ENCODE measurements at regions not wholly inside any gene's neighbourhood (a gene's known extent, or its start where the extent isn't known, plus 50 kb on each side); places are given as distances from the start of the nearest gene placed in this dataset.
"Not testable (repeated sequence)": the region's sequence is repeated elsewhere in the genome, so short reads cannot be mapped to it uniquely, and the experiment has no call there.

GRCh38 chr13:62379241-62379640 lies 963.6 kb upstream of the PCDH20 start:
- not testable (repeated sequence) for DNase-seq

- no peak for DNase-seq
Observed at GRCh38 chr13:62377838-62378237, 962.2 kb upstream of the PCDH20 start.

DNA sequence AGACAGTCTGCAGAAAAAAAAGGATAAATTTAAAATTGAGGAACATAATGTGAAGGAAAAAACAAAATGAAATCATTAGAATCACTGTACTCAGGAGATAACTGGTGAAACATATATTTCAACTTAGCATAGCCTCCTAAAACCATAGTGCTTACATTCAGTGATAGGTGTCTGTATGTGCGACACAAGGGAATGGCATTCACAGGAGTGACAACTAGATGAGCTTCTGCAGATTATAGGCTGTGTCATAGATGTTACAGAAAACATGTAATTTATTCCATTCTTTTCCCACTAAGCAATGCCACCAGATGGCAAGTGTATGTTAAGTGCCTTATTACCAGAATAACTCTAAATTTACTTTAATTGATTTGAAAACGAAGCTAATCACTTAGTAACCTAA lies 960.0 kb upstream of the PCDH20 start:
- no peak for DNase-seq

DNA sequence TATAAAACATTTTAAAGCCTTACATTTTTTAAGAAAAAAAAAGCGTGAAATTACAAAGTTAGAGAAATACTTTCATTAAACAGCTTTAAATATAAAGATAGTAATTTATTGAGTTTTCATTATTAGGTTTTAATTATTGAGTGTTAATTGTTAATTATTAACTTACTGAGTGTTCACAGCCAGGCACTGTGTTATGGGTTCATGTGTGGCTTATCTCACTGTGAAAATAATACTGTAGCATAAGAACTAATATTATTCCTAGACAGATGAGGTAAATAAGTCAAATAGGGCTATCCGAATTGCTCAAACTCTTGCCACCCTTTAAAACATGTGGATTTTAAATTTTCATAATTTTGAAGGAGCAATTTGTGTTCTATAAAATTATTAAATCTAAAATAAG lies 956.1 kb upstream of the PCDH20 start:
- no peak for DNase-seq

- DNase-seq = not testable (repeated sequence)
Observed at GRCh38 chr13:62367971-62368370, 952.3 kb upstream of the PCDH20 start.

- DNase-seq = no peak
Observed at GRCh38 chr13:62360609-62361008, 945.0 kb upstream of the PCDH20 start.

DNA sequence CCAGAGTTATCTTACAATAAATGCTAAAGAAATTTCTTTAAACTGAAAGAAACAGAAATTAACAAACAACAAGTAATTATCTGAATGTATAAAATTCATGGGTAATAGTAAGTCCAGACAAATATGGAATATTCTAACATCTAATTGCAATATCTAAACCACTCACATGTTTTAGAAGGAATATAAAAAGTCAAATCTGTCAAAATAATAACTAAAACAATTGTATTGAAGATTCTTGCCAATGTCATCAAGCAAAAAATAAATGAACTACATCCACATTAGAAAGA lies 942.9 kb upstream of the PCDH20 start:
- DNase-seq = no peak

DNA sequence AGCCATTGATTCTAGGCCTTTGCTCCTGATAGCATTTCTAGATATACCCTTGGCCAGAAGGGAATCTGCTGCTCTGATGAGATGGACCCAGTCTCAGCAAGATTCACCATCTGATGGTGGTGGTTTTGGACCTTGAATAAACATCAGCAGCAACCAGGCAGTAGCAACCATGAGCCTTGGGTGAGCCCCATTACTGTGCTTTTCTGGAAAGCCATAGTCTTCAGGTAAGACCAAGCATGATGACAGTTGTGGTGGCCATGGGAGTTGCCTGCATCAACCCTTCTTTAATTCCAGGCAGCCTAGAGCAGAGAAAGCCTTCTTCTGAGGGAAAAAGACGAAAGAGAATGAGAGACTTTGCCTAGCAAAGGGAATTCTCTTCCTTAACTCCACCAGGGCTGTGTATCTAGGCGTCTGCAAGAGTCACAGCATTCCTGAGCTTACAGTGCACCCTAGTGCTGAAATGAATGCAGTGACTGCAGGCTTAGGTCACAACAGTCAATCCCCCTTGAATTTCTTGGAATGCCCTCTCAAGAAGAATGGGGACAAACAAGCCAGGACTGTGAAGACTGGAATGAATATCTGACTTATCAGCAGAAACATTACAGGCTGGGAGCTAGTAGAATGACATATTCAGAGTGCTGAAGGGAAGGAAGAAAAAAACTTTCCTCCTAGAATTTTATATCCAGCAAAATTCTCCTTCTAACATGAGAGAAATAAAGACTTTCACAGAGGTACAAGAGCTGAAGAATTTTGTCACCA lies 942.4 kb upstream of the PCDH20 start:
- DNase-seq = no peak

DNA sequence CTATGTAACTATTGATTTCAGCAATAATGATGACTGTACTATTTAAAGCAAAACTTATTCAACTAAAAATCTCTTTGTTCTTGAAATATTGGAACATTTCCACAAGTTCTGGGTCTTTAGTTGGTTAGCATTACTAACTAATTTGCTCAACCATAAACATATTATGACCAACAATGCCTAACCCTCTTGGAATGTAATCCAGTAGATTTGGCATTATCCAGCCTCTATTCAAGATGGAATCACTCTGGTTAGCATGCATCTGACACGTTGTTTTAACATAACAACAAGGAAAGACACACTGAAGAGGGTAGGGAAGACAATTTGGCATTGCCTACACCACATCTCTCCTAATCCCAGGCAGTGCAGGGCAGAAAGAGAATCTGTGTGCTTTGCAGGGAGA lies 941.3 kb upstream of the PCDH20 start:
- no peak for DNase-seq

DNA sequence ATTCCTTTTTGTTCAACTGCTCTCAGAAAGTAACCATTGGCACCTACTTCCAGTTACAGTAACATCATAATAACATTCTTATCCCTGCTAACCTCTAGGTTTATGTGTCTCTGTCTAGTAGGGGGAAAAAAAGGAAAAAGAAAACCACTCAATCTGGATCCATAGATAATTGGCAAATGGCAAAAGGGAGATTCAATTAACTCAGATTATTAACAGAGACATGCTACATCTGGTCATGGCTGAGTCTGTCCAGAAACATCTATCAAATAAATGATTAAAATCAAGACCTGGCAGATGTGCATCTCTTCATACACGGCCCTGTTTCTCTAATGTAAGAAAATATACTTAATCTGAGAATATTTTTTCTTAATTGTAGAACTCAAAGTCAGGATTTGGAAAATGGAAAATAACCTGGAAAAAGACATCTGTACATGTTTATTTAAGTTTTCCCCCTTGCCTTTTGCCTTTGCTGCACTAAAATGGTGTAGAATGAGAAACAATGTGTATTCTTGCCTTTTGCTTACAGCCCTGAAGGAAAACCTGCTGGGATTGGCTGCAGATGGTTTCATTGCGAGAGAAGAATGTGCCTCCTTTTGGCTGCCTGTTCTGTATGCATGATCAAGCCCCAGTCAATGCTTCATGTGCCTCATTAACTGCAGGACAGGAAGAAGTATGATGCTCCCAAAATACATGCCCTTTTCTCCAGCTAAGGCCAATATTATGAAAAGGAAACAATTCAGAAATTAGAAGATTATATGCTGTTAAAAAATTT lies 921.6 kb upstream of the PCDH20 start:
- no peak for DNase-seq

DNA sequence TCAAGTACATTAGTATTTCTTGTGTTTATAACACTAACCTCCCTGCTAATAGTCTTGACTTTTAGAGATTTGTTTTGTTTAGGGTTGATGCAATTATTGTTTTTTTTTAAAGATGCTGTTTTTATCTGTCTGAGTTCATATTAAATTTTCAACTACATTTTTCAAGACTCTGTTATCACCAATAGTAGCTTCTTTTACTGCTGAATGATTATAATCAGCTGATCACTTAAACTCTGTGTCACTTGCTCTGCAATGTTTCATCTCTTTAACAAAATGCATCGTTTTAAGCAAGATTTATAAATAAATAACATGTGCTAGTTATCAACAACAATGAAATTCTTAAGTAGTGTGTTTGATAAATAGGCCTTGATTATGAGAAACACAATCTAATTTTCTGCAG lies 920.9 kb upstream of the PCDH20 start:
- DNase-seq = no peak

DNA sequence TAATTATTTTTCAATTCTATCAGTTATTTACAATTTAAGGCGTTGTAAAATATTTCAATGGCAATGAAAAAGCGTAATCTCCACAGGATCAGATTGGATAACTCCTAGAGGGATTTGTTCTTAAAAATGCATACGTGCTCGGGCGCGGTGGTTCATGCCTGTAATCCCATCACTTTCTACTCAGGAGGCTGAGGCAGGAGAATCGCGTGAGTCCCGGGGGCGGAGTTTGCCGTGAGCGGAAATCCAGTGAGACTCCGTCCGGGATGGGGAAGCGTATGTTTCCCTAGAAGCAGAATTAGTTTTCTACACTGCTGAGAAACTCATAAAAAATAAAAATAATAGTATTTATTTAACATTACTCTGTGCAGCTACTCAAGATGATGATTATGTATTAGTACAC lies 917.8 kb upstream of the PCDH20 start:
- no peak for DNase-seq

- no peak for DNase-seq
Observed at GRCh38 chr13:62331384-62331783, 915.7 kb upstream of the PCDH20 start.

DNA sequence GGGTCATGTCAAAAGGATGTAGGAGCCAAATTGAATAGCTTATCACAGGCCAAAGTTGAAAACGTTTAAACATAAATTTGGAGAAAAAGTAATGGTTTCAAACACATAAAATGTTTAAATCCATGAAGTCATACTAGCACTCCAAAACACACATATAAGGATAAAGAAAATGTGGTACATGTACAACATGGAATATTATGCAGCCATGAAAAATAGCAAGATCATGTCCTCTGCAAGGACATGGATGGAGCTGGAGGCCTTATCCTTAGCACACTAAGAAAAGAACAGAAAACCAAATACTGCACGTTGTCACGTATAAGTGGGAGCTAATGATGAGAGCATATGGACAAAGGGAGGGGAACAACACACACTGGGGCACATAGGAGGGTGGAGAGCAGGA lies 911.7 kb upstream of the PCDH20 start:
- no peak for DNase-seq

DNA sequence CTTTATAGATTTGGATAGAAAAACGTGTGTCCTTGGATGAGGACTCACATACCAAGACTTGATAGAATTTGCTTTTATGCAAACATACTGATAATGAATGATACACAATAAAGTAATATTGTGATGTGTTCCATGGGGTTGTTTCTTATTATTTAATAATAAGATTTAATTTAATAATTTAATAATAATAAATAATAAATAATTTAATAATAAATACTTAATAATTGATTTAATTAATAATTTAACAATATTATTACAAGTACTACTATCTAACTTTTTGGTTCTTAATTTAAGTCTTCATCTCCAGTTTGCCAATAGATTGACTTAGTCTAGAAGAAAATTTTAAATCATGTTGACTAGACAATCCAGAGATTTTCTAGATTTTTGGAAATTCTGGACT lies 909.2 kb upstream of the PCDH20 start:
- no peak for DNase-seq

GRCh38 chr13:62321895-62322294 lies 906.2 kb upstream of the PCDH20 start:
- DNase-seq = no peak

DNA sequence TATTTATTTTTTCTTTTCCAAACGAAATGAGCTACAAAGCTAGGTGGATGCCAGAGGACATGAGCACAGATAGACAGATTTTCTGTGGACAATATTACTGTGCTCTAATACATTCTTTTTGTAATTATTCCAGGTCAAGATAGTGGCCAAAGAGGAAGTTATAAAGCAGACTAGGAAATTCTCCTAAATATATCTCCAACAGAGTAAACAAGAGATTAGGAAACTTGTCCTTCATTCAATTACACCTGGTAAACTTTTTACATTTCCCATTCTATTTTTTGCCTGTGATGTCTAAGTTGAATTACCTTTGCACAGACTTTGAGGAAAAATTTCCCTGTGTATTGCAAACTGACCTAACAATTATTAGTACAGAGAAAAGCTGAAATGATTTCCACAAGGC lies 905.5 kb upstream of the PCDH20 start:
- DNase-seq = no peak

- no peak for DNase-seq
Observed at GRCh38 chr13:62320129-62321108, 904.8 kb upstream of the PCDH20 start.

- no peak for DNase-seq
Observed at GRCh38 chr13:62309904-62310303, 894.3 kb upstream of the PCDH20 start.

DNA sequence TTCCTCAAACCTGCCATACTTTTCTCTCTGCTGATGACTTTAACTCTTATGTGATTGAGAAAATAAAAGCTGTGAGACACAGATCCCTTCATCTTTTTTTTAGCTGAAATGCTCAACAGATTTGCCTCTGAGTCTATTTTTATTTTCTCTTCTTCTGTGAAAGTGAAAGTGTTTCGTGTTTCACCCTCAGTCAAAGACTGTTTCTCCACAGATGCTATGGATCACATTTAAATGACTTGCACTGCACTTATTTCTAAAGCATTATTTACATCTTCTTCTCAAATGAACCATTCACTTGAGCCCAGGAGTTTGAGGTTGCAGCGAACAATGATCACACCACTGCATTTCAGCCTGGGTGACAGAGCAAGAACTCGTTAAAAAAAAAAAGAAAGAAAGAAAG lies 890.1 kb upstream of the PCDH20 start:
- no peak for DNase-seq

DNA sequence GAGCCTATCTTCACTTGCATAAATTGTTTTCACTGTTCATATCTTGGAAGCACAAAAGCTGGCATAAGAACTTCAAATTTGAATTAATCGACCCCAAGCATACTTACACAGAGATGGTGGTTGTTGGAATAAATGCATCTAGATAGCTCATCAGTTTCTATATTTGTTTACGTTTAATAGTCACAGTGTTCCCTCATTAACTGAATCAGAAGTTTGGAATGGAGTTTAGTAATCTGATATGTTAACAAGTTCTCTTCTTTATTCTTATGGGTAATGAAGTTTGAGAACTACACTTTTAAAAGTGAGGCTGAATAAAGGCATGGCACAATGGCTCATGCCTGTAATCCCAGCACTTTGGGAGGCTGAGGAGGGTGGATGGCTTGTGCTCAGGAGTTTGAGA lies 886.7 kb upstream of the PCDH20 start:
- DNase-seq = no peak

DNA sequence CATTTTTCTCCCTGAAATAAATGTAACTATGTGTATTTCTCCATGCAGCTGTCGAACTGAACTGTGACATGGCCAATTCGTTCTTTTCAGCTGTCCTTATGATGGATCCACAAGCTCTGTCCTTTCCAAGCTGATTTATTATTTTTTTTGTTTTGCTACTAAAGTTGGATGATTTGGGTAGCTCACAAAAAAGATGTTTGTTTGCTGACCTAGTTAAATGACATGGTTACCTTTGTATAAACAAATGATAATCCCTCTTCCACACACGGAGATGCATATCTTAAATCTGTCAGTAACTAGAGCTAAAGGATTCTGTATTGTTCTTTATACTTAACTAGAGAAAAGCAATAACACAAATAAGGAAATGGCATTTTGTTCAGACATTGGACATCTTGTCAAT lies 884.3 kb upstream of the PCDH20 start:
- DNase-seq = no peak

GRCh38 chr13:62296812-62297211 lies 881.2 kb upstream of the PCDH20 start:
- no peak for DNase-seq

DNA sequence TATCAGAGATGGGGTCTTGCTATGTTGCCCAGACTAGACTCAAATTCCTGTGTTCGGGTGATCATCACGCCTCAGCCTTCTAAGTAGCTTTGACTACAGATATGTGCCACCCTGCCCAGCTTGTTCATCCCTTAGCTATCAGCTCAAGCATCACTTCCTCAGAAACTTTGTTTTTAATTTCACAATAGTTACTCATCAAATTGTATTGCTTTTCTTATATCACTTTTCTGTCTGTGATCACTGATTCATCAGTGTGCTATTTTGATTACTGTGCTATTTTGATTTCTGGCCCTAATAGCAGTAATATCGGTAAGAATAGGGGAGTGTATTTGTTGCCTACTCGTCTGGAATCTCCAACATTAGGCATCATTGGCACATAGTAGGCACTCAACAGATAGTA lies 878.6 kb upstream of the PCDH20 start:
- DNase-seq = no peak

Measured in NCI-H446 treated with DMSO at 0.1 percent for 48 hours (cell line).